ENCODE measurements at regions not wholly inside any gene's neighbourhood (a gene's known extent, or its start where the extent isn't known, plus 50 kb on each side); places are given as distances from the start of the nearest gene placed in this dataset.

GRCh38 chr18:34158881-34159690 lies 65.6 kb downstream of the NOL4 start (continued):
- TF ChIP-seq, protein P1, sequence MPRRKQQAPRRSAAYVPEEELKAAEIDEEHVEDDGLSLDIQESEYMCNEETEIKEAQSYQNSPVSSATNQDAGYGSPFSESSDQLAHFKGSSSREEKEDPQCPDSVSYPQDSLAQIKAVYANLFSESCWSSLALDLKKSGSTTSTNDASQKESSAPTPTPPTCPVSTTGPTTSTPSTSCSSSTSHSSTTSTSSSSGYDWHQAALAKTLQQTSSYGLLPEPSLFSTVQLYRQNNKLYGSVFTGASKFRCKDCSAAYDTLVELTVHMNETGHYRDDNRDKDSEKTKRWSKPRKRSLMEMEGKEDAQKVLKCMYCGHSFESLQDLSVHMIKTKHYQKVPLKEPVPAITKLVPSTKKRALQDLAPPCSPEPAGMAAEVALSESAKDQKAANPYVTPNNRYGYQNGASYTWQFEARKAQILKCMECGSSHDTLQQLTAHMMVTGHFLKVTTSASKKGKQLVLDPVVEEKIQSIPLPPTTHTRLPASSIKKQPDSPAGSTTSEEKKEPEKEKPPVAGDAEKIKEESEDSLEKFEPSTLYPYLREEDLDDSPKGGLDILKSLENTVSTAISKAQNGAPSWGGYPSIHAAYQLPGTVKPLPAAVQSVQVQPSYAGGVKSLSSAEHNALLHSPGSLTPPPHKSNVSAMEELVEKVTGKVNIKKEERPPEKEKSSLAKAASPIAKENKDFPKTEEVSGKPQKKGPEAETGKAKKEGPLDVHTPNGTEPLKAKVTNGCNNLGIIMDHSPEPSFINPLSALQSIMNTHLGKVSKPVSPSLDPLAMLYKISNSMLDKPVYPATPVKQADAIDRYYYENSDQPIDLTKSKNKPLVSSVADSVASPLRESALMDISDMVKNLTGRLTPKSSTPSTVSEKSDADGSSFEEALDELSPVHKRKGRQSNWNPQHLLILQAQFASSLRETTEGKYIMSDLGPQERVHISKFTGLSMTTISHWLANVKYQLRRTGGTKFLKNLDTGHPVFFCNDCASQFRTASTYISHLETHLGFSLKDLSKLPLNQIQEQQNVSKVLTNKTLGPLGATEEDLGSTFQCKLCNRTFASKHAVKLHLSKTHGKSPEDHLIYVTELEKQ (tag by site-specific recombination; IDR thresholded peaks at IDR 0.05; ENCODE audit: borderline replicate concordance): no peak
- no peak for TF ChIP-seq ZNF426 (tag by site-specific recombination; IDR thresholded peaks at IDR 0.05)
- no peak for TF ChIP-seq ZNF112 (tag by site-specific recombination; IDR thresholded peaks at IDR 0.05)
- no peak for TF ChIP-seq ZNF585B (tag by site-specific recombination; IDR thresholded peaks at IDR 0.05)
- TF ChIP-seq, protein P2, sequence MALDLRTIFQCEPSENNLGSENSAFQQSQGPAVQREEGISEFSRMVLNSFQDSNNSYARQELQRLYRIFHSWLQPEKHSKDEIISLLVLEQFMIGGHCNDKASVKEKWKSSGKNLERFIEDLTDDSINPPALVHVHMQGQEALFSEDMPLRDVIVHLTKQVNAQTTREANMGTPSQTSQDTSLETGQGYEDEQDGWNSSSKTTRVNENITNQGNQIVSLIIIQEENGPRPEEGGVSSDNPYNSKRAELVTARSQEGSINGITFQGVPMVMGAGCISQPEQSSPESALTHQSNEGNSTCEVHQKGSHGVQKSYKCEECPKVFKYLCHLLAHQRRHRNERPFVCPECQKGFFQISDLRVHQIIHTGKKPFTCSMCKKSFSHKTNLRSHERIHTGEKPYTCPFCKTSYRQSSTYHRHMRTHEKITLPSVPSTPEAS (tag by site-specific recombination; IDR thresholded peaks at IDR 0.05): no peak
- 0 out of 2 replicates have a peak, but pooled peaks have one; percentile 19 for TF ChIP-seq WT1 (tag by site-specific recombination; IDR thresholded peaks at IDR 0.05)
- TF ChIP-seq, protein P3, sequence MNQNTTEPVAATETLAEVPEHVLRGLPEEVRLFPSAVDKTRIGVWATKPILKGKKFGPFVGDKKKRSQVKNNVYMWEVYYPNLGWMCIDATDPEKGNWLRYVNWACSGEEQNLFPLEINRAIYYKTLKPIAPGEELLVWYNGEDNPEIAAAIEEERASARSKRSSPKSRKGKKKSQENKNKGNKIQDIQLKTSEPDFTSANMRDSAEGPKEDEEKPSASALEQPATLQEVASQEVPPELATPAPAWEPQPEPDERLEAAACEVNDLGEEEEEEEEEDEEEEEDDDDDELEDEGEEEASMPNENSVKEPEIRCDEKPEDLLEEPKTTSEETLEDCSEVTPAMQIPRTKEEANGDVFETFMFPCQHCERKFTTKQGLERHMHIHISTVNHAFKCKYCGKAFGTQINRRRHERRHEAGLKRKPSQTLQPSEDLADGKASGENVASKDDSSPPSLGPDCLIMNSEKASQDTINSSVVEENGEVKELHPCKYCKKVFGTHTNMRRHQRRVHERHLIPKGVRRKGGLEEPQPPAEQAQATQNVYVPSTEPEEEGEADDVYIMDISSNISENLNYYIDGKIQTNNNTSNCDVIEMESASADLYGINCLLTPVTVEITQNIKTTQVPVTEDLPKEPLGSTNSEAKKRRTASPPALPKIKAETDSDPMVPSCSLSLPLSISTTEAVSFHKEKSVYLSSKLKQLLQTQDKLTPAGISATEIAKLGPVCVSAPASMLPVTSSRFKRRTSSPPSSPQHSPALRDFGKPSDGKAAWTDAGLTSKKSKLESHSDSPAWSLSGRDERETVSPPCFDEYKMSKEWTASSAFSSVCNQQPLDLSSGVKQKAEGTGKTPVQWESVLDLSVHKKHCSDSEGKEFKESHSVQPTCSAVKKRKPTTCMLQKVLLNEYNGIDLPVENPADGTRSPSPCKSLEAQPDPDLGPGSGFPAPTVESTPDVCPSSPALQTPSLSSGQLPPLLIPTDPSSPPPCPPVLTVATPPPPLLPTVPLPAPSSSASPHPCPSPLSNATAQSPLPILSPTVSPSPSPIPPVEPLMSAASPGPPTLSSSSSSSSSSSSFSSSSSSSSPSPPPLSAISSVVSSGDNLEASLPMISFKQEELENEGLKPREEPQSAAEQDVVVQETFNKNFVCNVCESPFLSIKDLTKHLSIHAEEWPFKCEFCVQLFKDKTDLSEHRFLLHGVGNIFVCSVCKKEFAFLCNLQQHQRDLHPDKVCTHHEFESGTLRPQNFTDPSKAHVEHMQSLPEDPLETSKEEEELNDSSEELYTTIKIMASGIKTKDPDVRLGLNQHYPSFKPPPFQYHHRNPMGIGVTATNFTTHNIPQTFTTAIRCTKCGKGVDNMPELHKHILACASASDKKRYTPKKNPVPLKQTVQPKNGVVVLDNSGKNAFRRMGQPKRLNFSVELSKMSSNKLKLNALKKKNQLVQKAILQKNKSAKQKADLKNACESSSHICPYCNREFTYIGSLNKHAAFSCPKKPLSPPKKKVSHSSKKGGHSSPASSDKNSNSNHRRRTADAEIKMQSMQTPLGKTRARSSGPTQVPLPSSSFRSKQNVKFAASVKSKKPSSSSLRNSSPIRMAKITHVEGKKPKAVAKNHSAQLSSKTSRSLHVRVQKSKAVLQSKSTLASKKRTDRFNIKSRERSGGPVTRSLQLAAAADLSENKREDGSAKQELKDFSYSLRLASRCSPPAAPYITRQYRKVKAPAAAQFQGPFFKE (tag by site-specific recombination; IDR thresholded peaks at IDR 0.05; ENCODE audit: borderline replicate concordance): no peak
- TF ChIP-seq, protein P4, sequence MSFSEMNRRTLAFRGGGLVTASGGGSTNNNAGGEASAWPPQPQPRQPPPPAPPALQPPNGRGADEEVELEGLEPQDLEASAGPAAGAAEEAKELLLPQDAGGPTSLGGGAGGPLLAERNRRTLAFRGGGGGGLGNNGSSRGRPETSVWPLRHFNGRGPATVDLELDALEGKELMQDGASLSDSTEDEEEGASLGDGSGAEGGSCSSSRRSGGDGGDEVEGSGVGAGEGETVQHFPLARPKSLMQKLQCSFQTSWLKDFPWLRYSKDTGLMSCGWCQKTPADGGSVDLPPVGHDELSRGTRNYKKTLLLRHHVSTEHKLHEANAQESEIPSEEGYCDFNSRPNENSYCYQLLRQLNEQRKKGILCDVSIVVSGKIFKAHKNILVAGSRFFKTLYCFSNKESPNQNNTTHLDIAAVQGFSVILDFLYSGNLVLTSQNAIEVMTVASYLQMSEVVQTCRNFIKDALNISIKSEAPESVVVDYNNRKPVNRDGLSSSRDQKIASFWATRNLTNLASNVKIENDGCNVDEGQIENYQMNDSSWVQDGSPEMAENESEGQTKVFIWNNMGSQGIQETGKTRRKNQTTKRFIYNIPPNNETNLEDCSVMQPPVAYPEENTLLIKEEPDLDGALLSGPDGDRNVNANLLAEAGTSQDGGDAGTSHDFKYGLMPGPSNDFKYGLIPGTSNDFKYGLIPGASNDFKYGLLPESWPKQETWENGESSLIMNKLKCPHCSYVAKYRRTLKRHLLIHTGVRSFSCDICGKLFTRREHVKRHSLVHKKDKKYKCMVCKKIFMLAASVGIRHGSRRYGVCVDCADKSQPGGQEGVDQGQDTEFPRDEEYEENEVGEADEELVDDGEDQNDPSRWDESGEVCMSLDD (tag by site-specific recombination; IDR thresholded peaks at IDR 0.05): no peak
- peak; percentile 54; the same call in 1 of the 2 replicates for TF ChIP-seq KLF8 (tag by site-specific recombination; IDR thresholded peaks at IDR 0.05)
- TF ChIP-seq ZNF791 (tag by site-specific recombination; IDR thresholded peaks at IDR 0.05): no peak
- TF ChIP-seq, protein P5, sequence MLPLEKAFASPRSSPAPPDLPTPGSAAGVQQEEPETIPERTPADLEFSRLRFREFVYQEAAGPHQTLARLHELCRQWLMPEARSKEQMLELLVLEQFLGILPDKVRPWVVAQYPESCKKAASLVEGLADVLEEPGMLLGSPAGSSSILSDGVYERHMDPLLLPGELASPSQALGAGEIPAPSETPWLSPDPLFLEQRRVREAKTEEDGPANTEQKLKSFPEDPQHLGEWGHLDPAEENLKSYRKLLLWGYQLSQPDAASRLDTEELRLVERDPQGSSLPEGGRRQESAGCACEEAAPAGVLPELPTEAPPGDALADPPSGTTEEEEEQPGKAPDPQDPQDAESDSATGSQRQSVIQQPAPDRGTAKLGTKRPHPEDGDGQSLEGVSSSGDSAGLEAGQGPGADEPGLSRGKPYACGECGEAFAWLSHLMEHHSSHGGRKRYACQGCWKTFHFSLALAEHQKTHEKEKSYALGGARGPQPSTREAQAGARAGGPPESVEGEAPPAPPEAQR (tag by site-specific recombination; IDR thresholded peaks at IDR 0.05): no peak
- TF ChIP-seq AEBP2 (tag by site-specific recombination; IDR thresholded peaks at IDR 0.05; ENCODE audit: borderline replicate concordance): no peak
- no peak for TF ChIP-seq ZNF155 (tag by site-specific recombination; IDR thresholded peaks at IDR 0.05)
- TF ChIP-seq ZNF677 (tag by site-specific recombination; IDR thresholded peaks at IDR 0.05): no peak
- TF ChIP-seq SP2 (tag by site-specific recombination; IDR thresholded peaks at IDR 0.05): 0 out of 2 replicates have a peak, but pooled peaks have one; percentile 6
- TF ChIP-seq ZNF488 (tag by site-specific recombination; IDR thresholded peaks at IDR 0.05): no peak
- TF ChIP-seq ZNF10 (tag by site-specific recombination; IDR thresholded peaks at IDR 0.05): peak; percentile 58; the same call in 1 of the 2 replicates
- TF ChIP-seq SCRT2 (tag by site-specific recombination; IDR thresholded peaks at IDR 0.05): no peak
- TF ChIP-seq ZNF560 (tag by site-specific recombination; IDR thresholded peaks at IDR 0.05; ENCODE audit: borderline replicate concordance): no peak
- no peak for TF ChIP-seq ZNF473 (tag by site-specific recombination; IDR thresholded peaks at IDR 0.05)
- TF ChIP-seq ZNF23 (tag by site-specific recombination; IDR thresholded peaks at IDR 0.05; ENCODE audit: borderline replicate concordance): no peak

Measured in HEK293 (cell line).